K562 (cell line): ENCODE measurements at regions not wholly inside any gene's neighbourhood (a gene's known extent, or its start where the extent isn't known, plus 50 kb on each side); places are given as distances from the start of the nearest gene placed in this dataset.
A peak's percentile ranks its signal among the peaks of the same experiment; 100 is the strongest.

ENCODE experiments used
- ATAC-seq: fragments of 200-7000 bp; cut with Tn5 transposase; 3 replicates; pipeline ENCODE4 v1.9.1; 2020; ENCODE audit warnings: moderate library complexity
- BruUV-seq: library from RNA; stranded (reverse); fragments of 400-500 nt; replicated peaks from 2 replicates; lab custom pipeline; 2021; lab: Mats Ljungman, UMichigan
- CTCF ChIA-PET: fragments of 300-600 bp; formaldehyde crosslinking; extraction: SDS; loops from one replicate; lab custom pipeline; 2021; ENCODE audit warnings: low intra/inter-chr PET ratio; lab: Yijun Ruan, JAX
- POLR2A ChIA-PET: fragments of 300-600, 350-650 bp; sonication (Branson Sonifier 250); formaldehyde crosslinking; extraction: SDS; loops from one replicate; lab custom pipeline; 2021; ENCODE audit warnings: antibody characterized with exemption, inconsistent platforms; lab: Yijun Ruan, JAX
- DNase-seq, 4 experiments: peaks; one replicate each; pipeline versions ENCODE4 v3.0.0 to v3.0.0-alpha.2; 2011 to 2018; ENCODE audit warnings: low spot score in 3 of 4, mixed read lengths in 3 of 4; ENCODE audit errors: extremely low read depth in 1 of 4
- FAIRE-seq: peaks from 2 replicates; lab custom pipeline; 2011; peaks lifted over from hg19 to GRCh38; lab: Jason Lieb, UNC
- H2AFZ ChIP-seq: 2 replicates; pipeline ENCODE4 v1.6.0; 2011; ENCODE audit warnings: low read depth, low read length, control low read depth, inconsistent platforms
- H3K27ac ChIP-seq: fragments of 200-600 bp; 3 replicates; pipeline ENCODE4 v1.8.0; 2011; ENCODE audit warnings: low read depth, mild to moderate bottlenecking, control low read depth, inconsistent platforms, low read length, moderate library complexity, mixed read lengths; ENCODE audit errors: extremely low read depth
- H3K27me3 ChIP-seq, 2 experiments: fragments of 300-600 bp in 1 of 2; 2 replicates in 1 of 2; 3 replicates in 1 of 2; pipeline versions ENCODE4 v1.6.0 to v1.8.0; 2011; ENCODE audit warnings: inconsistent platforms in 2 of 2, low read length in 2 of 2, mild to moderate bottlenecking in 1 of 2, mixed read lengths in 1 of 2, moderate library complexity in 1 of 2; ENCODE audit not compliant: control insufficient read depth in 2 of 2, insufficient read depth in 2 of 2
- H3K36me3 ChIP-seq: fragments of 300-600 bp; 3 replicates; pipeline ENCODE4 v1.8.0; 2011; ENCODE audit warnings: mild to moderate bottlenecking, low read length, inconsistent platforms; ENCODE audit not compliant: control insufficient read depth, insufficient read depth
- H3K4me1 ChIP-seq, 2 experiments: fragments of 200-600 bp in 1 of 2; replicated peaks in 1 of 2; 2 replicates in 1 of 2; 3 replicates in 1 of 2; pipeline versions ENCODE4 v1.5.1 to v1.8.0; 2011; ENCODE audit warnings: inconsistent platforms in 2 of 2, low read length in 2 of 2, mild to moderate bottlenecking in 1 of 2, mixed read lengths in 1 of 2, moderate library complexity in 1 of 2; ENCODE audit not compliant: control insufficient read depth in 2 of 2, insufficient read depth in 2 of 2
- H3K4me2 ChIP-seq: 2 replicates; pipeline ENCODE4 v1.6.1; 2011; ENCODE audit warnings: low read length, control low read depth, inconsistent platforms, mixed read lengths; ENCODE audit not compliant: insufficient read depth
- H3K4me3 ChIP-seq: fragments of 200-600 bp; sonication (generic), shearing (Covaris generic); 2 replicates; pipeline ENCODE4 v1.5.1; 2016; ENCODE audit warnings: control low read depth, inconsistent platforms
- H3K79me2 ChIP-seq: fragments of 200-600 bp; 3 replicates; pipeline ENCODE4 v1.8.0; 2011; ENCODE audit warnings: low read length, inconsistent platforms; ENCODE audit not compliant: control insufficient read depth, insufficient read depth
- H3K9ac ChIP-seq, 2 experiments: 2 replicates each; pipeline versions ENCODE4 v1.6.0 to v1.6.1; 2011; ENCODE audit warnings: low read depth in 2 of 2, low read length in 2 of 2, control low read depth in 1 of 2, inconsistent platforms in 1 of 2, mild to moderate bottlenecking in 1 of 2, mixed read lengths in 1 of 2; ENCODE audit not compliant: insufficient read depth in 1 of 2
- H3K9me1 ChIP-seq: one replicate; pipeline ENCODE4 v1.6.0; 2011; ENCODE audit warnings: inconsistent platforms, mild to moderate bottlenecking, low read length, moderate library complexity; ENCODE audit not compliant: control insufficient read depth, insufficient read depth
- H3K9me3 ChIP-seq: replicated peaks from 2 replicates; pipeline ENCODE4 v1.5.1; 2011; ENCODE audit warnings: low read depth, low read length, inconsistent platforms; ENCODE audit not compliant: control insufficient read depth, insufficient read depth
- H4K20me1 ChIP-seq: replicated peaks from 2 replicates; pipeline ENCODE4 v1.6.1; 2011; ENCODE audit warnings: low read length, inconsistent platforms, mixed read lengths; ENCODE audit not compliant: control insufficient read depth, insufficient read depth
- ADNP ChIP-seq: fragments of 200-800 bp; sonication (Bioruptor generic); IDR thresholded peaks from 2 replicates; pipeline ENCODE4 v1.6.1; 2016; ENCODE audit warnings: missing genetic modification characterization, missing compliant biosample characterization
- ATF7 ChIP-seq: fragments of 450-650 bp; IDR thresholded peaks from 2 replicates; pipeline ENCODE4 v1.7.1; 2014; ENCODE audit warnings: mild to moderate bottlenecking, moderate library complexity
- CEBPB ChIP-seq: fragments of 450-650 bp; IDR thresholded peaks from 2 replicates; pipeline ENCODE4 v1.6.1; 2016; ENCODE audit warnings: missing genetic modification characterization, missing compliant biosample characterization
- CEBPG ChIP-seq, 3 experiments: fragments of 200-800 bp in 1 of 3; sonication (Bioruptor generic) in 1 of 3; sonication (generic) in 1 of 3; formaldehyde crosslinking in 1 of 3; IDR thresholded peaks in 2 of 3; conservative IDR thresholded peaks in 1 of 3; 2 replicates each; pipeline versions ENCODE4 v1.6.1 to v1.8.0; 2016 to 2022; ENCODE audit warnings: missing compliant biosample characterization in 2 of 3, missing genetic modification characterization in 2 of 3, mild to moderate bottlenecking in 1 of 3, missing genetic modification reagents in 1 of 3
- PCBP1 ChIP-seq: fragments of 200-400 bp; formaldehyde crosslinking; IDR thresholded peaks from 2 replicates; pipeline ENCODE4 v1.6.1; 2018; ENCODE audit warnings: mild to moderate bottlenecking, low read depth, low read length; ENCODE audit not compliant: poor library complexity, severe bottlenecking
- TRIM24 ChIP-seq, 2 experiments: fragments of 450-650 bp; IDR thresholded peaks; 2 replicates each; pipeline ENCODE4 v1.6.1; 2016
- WGBS: fragments of 100-300 bp; shearing (Covaris generic); methylation state at CpG from one replicate; pipeline ENCODE4 v1.1.6; 2016; ENCODE audit warnings: low coverage, mixed read lengths; ENCODE audit not compliant: insufficient coverage; ENCODE audit errors: missing lambda C conversion rate; 5-methylcytosine and 5-hydroxymethylcytosine counted together
- in situ Hi-C: fragments of 300-500 bp; cut with MboI; formaldehyde crosslinking; loops from 4 replicates; pipeline ENCODE4 v1.15.0; 2018; ENCODE audit warnings: inconsistent platforms, mixed read lengths
- intact Hi-C: fragments of 100-400 bp; cut with micrococcal nuclease; formaldehyde crosslinking; loops from 2 replicates; pipeline ENCODE4 v1.14.2; 2022
- TF ChIP-seq, protein P1 (sequence below): sonication (generic); formaldehyde crosslinking; IDR thresholded peaks from 2 replicates; pipeline ENCODE4 v1.8.1; 2023; ENCODE audit warnings: mild to moderate bottlenecking, missing genetic modification reagents

DNA sequence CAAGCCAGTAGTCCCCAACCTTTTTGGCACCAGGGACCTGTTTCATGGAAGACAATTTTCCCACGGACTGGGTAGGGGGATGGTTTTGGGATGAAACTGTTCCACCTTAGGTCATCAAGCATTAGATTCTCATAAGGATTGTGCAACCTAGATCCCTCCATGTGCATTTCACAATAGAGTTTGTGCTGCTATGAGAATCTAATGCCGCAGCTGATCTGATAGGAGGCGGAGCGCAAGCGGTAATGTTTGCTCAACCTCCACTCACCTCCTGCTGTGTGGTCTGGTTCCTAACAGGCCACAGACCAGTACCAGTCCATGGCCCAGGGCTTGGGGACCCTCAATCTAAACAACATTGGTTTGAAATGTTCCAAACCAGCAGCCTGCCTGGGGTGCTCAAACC lies 137.0 kb upstream of the STXBP5 start:
- H3K9me3 ChIP-seq = no peaks in the 10 kb centered on the region
- no peaks in the 10 kb centered on the region for H4K20me1 ChIP-seq
- DNase-seq (no peak), ATAC-seq (peak; percentile 26; the same call in 2 of the 3 replicates), FAIRE-seq (no peak)
- in situ Hi-C loops (no loop called here), intact Hi-C loops (no loop called here)
- no peak overlapping the region for H3K4me2 ChIP-seq
- H3K36me3 ChIP-seq = no peaks in the 10 kb centered on the region
- no peak overlapping the region for H3K27ac ChIP-seq
- ChIA-PET CTCF (no interaction called here), POLR2A (no interaction called here)
- 0 out of 2 replicates have a peak, but pooled peaks have one; percentile 22 for TF ChIP-seq ATF7
- TF ChIP-seq, protein P1, sequence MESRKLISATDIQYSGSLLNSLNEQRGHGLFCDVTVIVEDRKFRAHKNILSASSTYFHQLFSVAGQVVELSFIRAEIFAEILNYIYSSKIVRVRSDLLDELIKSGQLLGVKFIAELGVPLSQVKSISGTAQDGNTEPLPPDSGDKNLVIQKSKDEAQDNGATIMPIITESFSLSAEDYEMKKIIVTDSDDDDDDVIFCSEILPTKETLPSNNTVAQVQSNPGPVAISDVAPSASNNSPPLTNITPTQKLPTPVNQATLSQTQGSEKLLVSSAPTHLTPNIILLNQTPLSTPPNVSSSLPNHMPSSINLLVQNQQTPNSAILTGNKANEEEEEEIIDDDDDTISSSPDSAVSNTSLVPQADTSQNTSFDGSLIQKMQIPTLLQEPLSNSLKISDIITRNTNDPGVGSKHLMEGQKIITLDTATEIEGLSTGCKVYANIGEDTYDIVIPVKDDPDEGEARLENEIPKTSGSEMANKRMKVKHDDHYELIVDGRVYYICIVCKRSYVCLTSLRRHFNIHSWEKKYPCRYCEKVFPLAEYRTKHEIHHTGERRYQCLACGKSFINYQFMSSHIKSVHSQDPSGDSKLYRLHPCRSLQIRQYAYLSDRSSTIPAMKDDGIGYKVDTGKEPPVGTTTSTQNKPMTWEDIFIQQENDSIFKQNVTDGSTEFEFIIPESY = peak; percentile 88
- peak; percentile 47; the same call in 1 of the 2 replicates for TF ChIP-seq CEBPG (CRISPR knock-in tag; IDR thresholded peaks at IDR 0.05)
- peak; percentile 83 to 87 for TF ChIP-seq CEBPG (tag; conservative IDR thresholded peaks at IDR 0.05 in 1 of 2, IDR thresholded peaks at IDR 0.05 in 1 of 2)
- TF ChIP-seq PCBP1 = no peak
- peak; percentile 99 for TF ChIP-seq CEBPB
- TF ChIP-seq TRIM24 (IDR thresholded peaks at IDR 0.05) = peak in 1 of 2 experiments; percentile 64; a peak in 3 of 4 replicates
- no peak for TF ChIP-seq ADNP (tag)
- no peaks in the 10 kb centered on the region for H3K27me3 ChIP-seq
- H3K4me3 ChIP-seq = no peak overlapping the region
- H3K9ac ChIP-seq = no peak overlapping the region
- H3K4me1 ChIP-seq = no peaks in the 10 kb centered on the region
- WGBS = 31% methylated on average over 5 of the region's 5 CpGs
- no TSS peak for BruUV-seq
- H3K9me1 ChIP-seq = no peaks in the 10 kb centered on the region
- H2AFZ ChIP-seq = peak overlapping the region; percentile 36; the same call in 1 of the 2 replicates
- no peaks in the 10 kb centered on the region for H3K79me2 ChIP-seq
